Amniotic stem cell (primary cell): ENCODE measurements at regions not wholly inside any gene's neighbourhood (a gene's known extent, or its start where the extent isn't known, plus 50 kb on each side); places are given as distances from the start of the nearest gene placed in this dataset.
A peak's percentile ranks its signal among the peaks of the same experiment; 100 is the strongest.
"Not testable (repeated sequence)": the region's sequence is repeated elsewhere in the genome, so short reads cannot be mapped to it uniquely, and the experiment has no call there.

ENCODE experiments used
- DNase-seq: peaks from one replicate; lab custom pipeline; 2025; lab: John Stamatoyannopoulos, UW

- no peak for DNase-seq
Measured at GRCh38 chr4:108458681-108459080, 161.7 kb upstream of the RPL34 start.

- DNase-seq: no peak
Measured at GRCh38 chr4:108454227-108454626, 166.1 kb upstream of the RPL34 start.

- DNase-seq: no peak
Measured at GRCh38 chr4:108453366-108453765, 167.0 kb upstream of the RPL34 start.

DNA sequence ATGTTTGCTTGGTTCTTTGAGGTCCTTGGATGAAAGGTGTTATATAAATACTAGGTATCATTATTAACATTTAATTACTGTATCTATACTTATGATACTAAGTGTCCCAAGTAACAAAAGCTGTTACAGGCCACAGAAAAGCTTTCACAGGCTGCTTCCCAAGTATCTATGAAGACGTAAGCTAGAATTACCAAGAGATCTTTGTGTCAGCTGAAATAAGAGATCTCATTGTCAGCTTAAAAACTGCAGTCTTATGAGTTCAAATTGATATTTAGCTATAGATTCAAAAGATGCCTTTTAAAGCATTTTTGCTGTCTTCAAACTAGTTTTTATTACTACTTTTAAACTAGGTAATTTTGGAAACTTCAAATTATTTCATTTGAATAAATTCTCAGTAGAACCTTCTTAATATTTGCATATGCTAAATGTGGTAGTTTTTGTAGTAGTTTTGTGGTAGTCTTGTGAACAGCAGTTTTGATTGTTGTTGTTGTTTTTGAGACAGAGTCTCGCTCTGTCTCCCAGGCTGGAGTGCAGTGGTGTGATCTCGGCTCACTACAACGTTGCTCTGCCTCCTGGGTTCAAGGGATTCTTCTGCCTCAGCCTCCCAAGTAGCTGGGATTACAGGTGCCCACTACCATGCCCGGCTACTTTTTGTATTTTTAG, 170.0 kb upstream of the RPL34 start:
- no peak for DNase-seq

- no peak for DNase-seq
Measured at GRCh38 chr4:108449129-108449528, 171.2 kb upstream of the RPL34 start.

- no peak for DNase-seq
Measured at GRCh38 chr4:108446556-108446955, 173.8 kb upstream of the RPL34 start.

DNA sequence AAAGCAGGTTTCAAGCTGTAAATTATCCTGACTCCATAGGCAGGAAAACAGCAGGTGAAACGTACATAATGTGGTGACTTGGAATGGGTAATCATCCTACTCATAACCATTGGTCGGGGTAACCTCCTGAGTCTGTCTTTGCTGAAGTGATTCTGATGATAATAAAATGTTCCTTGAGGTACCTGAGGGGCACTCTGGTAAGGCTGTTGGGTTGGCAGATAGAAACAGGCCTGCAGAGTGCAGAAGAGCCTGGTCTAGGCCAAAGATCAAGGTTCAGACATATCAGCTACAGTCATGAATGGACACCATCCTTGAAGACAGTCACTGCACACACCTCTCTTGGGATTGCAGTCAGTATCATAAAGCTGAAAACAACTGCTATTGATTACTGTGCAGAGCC, 174.7 kb upstream of the RPL34 start:
- DNase-seq: no peak

- no peak for DNase-seq
Measured at GRCh38 chr4:108443585-108443984, 176.8 kb upstream of the RPL34 start.

- DNase-seq: peak; percentile 13
Measured at GRCh38 chr4:108433832-108434231, 186.5 kb upstream of the RPL34 start.

- DNase-seq: not testable (repeated sequence)
Measured at GRCh38 chr4:108433394-108433793, 187.0 kb upstream of the RPL34 start.

- DNase-seq: no peak
Measured at GRCh38 chr4:108432418-108432817, 188.0 kb upstream of the RPL34 start.

- DNase-seq: no peak
Measured at GRCh38 chr4:108431986-108432385, 188.4 kb upstream of the RPL34 start.

GRCh38 chr4:108430921-108431320, 189.5 kb upstream of the RPL34 start:
- DNase-seq: no peak

DNA sequence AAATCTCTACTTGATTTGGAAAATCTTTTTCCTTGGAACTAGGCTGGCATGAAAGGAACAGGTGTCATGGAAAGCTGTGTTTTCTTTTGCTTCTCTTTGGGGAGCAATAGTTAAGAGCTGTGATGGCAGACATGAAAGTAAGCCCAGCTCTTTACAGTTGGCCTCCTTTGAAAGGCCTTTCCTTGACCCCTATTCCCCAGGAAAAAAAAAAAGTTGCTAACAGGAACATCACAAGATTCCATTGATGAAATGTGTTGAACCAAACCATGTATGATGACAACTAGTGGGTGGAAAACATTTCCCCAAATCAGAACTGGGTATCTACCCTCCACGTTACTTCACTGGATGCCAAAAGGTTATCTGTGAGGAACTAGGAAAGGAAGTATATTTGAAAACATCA, 190.7 kb upstream of the RPL34 start:
- no peak for DNase-seq

- no peak for DNase-seq
Measured at GRCh38 chr4:108428923-108429322, 191.5 kb upstream of the RPL34 start.

DNA sequence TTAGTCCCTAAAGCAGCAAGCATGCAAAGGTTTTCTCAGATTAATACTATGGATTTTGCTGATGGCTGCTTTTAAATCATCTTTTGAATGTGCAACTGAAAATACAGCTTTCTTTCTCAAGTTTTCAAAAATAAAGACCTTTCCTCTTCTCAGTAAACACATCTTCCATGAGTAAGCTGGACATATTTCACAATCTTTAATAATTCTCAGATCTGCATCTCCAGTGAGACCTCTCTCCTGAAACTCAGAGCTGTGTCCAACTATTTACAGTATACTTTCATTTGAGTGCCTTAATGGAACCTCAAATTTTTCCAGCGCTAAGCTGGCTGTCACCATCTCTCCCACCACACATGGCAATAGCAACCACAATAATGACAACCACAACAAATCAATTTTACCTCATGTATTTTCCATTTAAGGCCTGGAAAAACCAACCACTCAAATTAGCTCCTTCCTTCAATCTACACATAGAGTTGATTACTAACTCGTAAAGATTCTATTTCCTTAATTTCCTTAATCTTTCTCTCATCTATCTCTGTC, 192.4 kb upstream of the RPL34 start:
- DNase-seq: no peak

- no peak for DNase-seq
Measured at GRCh38 chr4:108426493-108426892, 193.9 kb upstream of the RPL34 start.

DNA sequence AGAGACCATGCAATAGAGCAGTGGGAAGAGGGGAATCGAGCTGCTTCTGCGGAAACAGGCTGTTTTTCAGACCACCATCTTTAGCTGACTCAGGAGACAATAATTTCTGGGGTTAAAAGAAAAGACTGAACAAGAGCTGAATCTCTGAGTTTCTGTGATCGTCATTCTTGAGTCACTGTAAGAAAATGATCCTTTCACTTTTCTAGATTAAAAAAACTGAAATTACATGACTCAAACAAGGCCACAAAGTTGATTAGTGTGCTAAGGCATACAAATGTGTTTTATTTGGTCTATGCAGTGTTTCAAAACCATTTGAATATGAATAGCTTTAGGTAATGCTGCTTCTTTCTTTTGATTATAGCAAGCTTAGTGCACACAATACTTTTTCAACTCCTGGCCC, 194.4 kb upstream of the RPL34 start:
- peak; percentile 43 for DNase-seq

GRCh38 chr4:108417923-108418322, 202.5 kb upstream of the RPL34 start:
- DNase-seq: no peak

- no peak for DNase-seq
Measured at GRCh38 chr4:108416831-108417230, 203.5 kb upstream of the RPL34 start.

GRCh38 chr4:108415389-108415788, 205.0 kb upstream of the RPL34 start:
- DNase-seq: no peak

- DNase-seq: no peak
Measured at GRCh38 chr4:108411836-108412235, 208.5 kb upstream of the RPL34 start.

DNA sequence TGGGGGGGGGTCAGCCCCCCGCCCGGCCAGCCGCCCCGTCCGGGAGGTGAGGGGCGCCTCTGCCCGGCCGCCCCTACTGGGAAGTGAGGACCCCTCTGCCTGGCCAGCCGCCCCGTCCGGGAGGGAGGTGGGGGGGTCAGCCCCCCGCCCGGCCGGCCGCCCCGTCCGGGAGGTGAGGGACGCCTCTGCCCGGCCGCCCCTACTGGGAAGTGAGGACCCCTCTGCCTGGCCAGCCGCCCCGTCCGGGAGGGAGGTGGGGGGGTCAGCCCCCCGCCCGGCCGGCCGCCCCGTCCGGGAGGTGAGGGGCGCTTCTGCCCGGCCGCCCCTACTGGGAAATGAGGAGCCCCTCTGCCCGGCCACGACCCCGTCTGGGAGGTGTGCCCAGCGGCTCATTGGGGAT, 210.7 kb upstream of the RPL34 start:
- not testable (repeated sequence) for DNase-seq

DNA sequence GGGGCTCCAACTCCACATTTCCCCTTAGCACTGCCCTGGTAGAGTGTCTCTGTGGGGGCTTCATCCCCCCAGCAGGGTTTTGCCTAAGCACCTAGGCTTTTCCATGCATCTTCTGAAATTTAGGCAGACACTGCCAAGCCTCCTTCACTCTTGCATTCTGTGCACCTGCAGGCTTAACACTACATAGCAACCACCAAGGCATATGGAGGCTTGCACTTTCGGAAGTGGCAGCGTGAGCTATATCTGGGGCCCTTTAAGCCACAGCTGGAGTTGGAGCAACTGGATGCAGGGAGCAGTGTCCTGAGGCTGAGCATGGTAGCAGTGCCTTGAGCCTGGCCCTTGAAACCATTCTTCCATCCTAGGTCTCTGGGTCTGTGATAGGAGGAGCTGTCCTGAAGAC, 214.8 kb upstream of the RPL34 start:
- no peak for DNase-seq
